Right renal cortex interstitium (tissue), 3 donors: ENCODE measurements at regions not wholly inside any gene's neighbourhood (a gene's known extent, or its start where the extent isn't known, plus 50 kb on each side); places are given as distances from the start of the nearest gene placed in this dataset.

Source experiments
- DNase-seq, 3 donors: peaks; one replicate each; pipeline ENCODE4 v3.0.0-alpha.2; 2013; ENCODE audit warnings: low read depth in 3 of 3, low spot score in 2 of 3

DNA sequence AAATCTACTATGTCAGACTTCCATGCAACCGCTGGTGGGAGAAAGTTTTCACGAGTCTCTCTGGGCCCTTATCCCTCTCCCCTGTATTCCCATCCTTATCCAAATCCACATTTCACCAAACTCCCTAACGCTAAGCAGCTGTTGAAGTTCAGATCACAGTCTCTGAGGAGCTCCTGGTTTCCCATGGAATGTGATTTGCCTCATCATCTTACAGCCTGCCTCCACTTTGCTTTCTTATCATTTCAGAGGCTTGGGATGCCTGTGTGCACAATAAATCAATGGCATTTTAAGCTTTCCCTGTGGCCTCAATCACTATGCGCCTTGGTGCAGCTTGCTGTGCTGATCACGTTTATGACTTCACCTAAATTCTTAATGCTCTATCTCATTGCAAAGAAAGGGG, 352.4 kb upstream of the FAT3 start:
- DNase-seq, result no peak

- no peak for DNase-seq
Observed at GRCh38 chr11:91871791-91872190, 352.8 kb upstream of the FAT3 start.

- DNase-seq, result no peak
Observed at GRCh38 chr11:91871048-91871447, 353.6 kb upstream of the FAT3 start.

DNA sequence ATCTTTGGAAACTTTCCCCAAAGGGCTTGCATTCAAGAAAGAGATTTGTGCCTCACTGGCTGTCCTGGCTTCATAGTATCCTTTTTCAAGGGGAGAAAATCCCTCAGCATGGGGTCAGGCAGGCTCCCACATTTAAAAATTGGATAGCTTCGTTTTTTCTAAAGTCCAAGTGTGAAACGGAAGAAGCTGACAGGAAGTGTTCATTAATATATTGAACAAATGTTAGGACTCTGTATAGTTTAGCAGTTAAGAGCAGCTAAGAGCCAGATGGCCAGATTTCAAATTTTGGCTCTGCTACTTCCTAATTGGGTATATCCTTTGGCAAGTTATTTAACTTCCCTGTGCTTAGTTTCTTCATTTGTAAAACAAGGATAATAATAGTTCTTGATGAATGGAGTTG, 354.9 kb upstream of the FAT3 start:
- DNase-seq, result no peak

- no peak for DNase-seq
Observed at GRCh38 chr11:91866642-91867041, 358.0 kb upstream of the FAT3 start.

- DNase-seq, result peak in 1 of 3 donors; percentile 32
Observed at GRCh38 chr11:91860661-91861060, 364.0 kb upstream of the FAT3 start.

DNA sequence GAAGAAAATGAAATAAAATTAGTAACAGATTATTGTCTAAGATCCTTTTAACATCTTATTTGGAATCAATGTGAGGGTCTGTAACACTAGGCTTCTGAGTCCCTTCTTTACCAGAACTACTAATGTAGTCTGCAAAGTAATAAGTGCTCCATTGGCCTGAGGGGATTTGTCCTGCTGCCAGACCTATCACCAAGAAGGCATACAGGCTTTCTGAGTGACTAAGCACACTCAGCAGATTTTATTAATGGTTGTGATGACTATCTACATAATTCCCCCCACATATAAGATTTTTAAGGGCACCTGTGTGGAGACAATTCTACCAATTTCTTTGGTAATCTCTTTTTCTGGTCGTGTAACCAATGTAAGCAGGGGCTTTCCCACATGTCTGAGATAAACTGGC, 365.0 kb upstream of the FAT3 start:
- no peak for DNase-seq

DNA sequence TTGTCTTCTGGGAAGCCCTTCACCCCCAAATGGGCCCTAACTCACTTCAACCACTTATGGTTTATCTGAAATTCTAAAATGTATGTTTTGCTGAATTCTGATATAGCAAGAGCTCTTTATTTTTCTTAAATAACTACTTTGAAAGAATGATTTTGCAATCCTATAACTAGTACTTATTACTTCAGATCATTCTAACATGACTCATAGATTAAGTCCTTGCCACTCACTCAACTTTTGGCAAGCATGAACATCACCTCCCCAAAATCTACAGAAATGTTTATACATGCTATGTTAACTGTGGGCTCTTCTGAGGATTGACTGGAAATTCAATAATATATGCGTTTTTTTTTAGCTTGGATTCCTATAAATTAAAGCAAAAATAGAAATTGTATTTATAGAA, 367.4 kb upstream of the FAT3 start:
- no peak for DNase-seq

- no peak for DNase-seq
Observed at GRCh38 chr11:91854780-91855179, 369.8 kb upstream of the FAT3 start.

GRCh38 chr11:91854171-91854570, 370.4 kb upstream of the FAT3 start:
- DNase-seq, result no peak

DNA sequence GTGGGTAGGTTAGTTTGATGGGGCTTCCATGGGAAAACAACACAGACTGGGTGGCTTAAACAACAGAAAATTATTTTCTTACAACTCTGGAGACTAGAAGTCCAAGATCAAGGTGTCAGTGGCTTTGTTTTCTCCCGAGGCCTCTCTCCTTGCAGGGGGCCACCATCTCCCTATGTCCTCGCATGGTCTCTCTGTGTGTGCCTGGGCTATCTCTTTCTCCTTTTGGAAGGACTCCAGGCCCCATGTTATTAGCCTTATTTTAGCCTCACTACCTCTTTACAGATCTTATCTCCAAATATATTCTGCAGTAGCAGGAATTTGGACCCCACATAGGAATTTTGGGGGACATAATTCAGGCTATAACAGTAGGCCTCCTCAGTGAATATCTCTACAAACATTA, 372.7 kb upstream of the FAT3 start:
- no peak for DNase-seq

- DNase-seq, result no peak
Observed at GRCh38 chr11:91850533-91851275, 373.9 kb upstream of the FAT3 start.

DNA sequence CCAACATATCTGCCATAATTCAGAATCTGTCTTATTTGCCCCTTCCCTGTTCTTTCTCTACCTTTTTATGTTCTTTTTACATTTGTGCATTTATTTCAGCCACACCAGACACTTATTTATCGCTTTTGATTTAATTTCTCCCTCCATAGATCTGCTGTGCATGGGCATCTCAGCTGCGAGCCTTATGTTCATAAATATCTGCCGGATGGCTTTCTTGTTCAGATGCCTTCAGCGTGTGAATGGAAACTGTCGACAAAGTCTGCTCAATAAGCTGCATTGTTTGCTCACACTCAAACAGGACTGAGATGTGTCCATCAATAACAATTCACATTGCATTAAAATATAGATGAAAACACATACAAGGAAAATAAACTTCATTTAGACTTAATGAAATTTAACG, 374.6 kb upstream of the FAT3 start:
- no peak for DNase-seq

GRCh38 chr11:91846649-91847048, 378.0 kb upstream of the FAT3 start:
- DNase-seq, result no peak

- DNase-seq, result no peak
Observed at GRCh38 chr11:91846002-91846401, 378.6 kb upstream of the FAT3 start.

DNA sequence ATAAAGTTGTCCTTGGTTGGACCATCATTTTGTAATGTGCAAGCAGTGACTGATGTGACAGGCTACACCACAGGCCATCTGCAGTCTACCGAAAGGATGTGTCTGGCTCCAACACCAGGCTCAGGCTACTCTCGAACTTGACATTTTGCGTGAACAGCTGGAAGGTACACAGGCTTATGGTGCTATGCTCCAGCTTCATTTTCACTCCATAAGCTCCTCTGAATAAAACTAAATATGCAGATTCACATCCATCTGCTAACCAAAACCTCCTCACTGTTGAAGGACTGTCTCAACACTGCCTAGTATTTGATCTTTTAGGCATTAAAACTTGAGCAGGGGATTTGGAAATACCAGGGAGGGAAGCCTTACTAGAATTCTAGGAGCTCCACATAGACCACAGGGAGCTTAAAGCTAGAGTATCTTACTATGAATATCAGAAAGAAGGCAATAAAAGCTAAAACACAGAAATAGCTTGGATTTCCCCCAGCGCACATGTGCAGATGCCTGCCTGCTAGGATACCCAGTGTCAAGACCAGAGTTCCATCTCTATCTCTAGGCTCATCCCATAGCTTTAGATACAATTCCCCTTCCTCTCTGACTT, 383.9 kb upstream of the FAT3 start:
- DNase-seq, result no peak

DNA sequence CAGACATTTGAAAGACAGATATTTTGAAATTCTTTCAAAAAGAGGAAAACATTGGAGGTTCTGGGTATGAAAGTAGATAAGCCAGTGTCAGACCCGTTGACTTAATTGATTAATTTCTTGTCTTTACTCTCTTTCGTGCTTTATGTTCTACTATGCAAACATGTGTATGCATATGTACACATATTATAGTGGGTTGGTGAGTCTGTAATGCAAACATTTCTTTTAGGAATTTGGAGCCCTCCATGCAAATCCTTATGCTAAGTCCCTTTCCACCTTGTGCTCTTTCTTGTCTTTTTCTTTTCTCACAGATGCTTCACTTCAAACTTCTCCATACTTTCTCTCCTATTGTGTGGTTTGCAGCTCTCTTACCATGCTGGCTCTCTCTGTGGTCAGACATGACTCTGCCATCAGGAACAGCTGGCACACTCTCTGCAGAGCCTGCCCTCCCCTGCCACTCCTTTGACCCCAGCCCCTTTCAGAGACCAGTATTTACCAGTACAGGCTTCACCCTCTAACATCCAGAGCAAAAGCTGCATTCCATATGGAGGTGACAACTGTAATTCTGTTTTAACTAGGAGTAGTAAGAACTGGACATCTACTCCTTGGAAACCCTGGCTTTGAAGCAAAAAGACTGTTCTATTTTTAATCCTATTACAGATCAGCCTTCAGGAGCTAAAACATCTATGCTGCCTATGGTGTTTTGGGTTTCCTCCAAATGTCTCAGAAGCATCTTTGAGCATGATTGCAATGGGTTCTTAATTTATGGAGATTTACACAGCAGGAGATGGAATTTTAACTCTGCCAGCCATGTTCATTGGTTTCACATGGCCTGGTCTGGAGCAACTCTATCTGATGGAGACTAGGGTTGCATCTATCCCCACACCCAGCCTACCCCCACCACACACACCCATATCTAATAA, 386.9 kb upstream of the FAT3 start:
- DNase-seq, result no peak

DNA sequence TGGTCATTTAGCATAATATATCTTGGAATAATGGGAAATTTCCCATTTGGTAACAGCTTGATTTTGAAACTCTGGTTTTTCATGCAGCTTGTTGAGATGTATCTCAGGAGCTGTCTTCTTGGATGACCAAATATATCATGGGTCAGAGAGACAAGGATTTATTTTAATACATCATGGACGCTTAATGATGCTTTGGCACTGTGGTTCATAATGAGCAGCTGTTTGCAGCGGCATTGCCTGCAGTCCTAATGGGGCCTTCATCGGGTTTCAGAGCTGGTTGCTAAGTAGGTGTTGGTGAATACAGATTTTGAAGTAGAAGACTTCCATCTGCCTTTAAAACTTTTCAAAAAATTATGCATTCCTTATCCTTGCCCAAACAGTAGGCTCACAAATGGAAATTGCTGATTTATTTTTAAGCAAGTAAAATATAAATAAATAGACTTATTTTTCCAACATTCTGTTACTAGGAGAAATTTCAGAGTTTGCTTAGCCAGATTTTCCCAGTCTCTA, 389.5 kb upstream of the FAT3 start:
- DNase-seq, result no peak

DNA sequence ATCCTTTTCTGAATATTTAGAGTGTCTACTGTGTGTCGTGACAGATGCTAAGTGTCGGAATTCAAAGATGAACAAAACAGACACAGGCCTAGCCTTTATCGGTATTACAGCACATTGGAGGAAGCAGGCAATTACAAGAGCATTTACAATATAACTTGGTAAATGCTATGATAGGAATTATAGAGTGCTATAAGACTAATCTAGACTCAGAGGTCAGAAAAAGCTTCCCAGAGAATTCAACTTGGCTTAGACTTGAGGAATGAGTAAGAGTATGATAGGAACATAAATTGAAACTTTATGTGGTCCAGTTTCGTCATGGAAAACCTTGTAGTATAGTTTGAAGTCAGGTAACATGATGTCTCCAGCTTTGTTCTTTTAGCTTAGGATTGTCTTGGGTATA, 395.7 kb upstream of the FAT3 start:
- no peak for DNase-seq

DNA sequence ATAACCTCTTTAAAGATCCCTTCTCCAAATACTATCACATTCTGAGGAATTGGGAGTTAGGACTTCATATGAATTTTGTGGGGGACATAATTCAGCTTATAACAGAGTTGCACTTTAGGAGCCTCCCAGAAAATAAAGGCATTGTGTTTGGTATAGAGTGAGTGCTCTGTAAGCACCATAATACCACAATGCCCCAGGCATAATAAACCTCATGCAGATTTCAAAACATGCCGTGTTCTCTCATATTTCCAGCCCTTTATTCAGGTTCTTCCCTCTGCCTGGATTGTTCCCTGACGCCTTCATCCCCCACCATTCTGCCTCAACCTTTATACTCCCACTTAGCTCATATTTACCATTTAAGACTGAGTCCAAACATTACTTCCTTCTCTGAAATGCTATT, 398.8 kb upstream of the FAT3 start:
- DNase-seq, result no peak

DNA sequence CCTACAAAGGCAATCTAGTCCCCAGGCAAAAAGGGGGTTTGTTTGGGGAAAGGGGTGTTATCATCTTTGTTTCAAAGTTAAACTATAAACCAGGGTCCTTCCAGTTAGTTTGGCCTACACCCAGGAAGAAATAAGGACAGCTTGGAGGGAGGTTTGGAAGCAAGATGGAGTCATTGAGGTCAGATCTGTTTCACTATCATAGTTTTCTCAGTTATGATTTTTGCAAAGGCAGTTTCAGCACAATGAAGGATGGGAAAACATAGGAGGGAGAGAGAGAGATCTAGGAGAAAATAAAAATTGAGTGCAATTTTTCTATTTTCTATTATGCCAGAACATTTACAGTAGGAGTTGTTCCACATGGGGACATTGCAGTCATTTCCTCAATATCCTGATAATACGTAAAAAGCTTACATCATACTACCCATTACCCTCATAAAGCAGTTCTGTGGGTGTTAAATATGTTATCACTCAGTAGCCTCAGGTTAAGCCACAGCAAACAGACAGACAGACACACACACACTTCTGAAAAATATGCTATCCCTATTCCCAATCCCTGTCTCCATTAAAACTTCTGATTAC, 401.3 kb upstream of the FAT3 start:
- DNase-seq, result no peak
